TTC549 (cell line): ENCODE measurements at regions not wholly inside any gene's neighbourhood (a gene's known extent, or its start where the extent isn't known, plus 50 kb on each side); places are given as distances from the start of the nearest gene placed in this dataset.

ENCODE experiments used
- FAIRE-seq: peaks from 2 replicates; lab custom pipeline; 2012; peaks lifted over from hg19 to GRCh38; lab: Jason Lieb, UNC

GRCh38 chr7:109950821-109951564 is 1139.9 kb upstream of the LRRN3 start:
- FAIRE-seq: no peak

- FAIRE-seq: no peak
Measured at GRCh38 chr7:109951565-109951928, 1139.4 kb upstream of the LRRN3 start.

- FAIRE-seq: no peak
Measured at GRCh38 chr7:109955986-109956385, 1134.9 kb upstream of the LRRN3 start.

- no peak for FAIRE-seq
Measured at GRCh38 chr7:109956916-109957315, 1134.0 kb upstream of the LRRN3 start.

GRCh38 chr7:109963741-109964140 is 1127.2 kb upstream of the LRRN3 start:
- no peak for FAIRE-seq

- no peak for FAIRE-seq
Measured at GRCh38 chr7:109964780-109965179, 1126.1 kb upstream of the LRRN3 start.

GRCh38 chr7:109967406-109967805 is 1123.5 kb upstream of the LRRN3 start:
- no peak for FAIRE-seq

- FAIRE-seq: no peak
Measured at GRCh38 chr7:109983618-109984017, 1107.3 kb upstream of the LRRN3 start.

GRCh38 chr7:109984729-109985128 is 1106.2 kb upstream of the LRRN3 start:
- FAIRE-seq: no peak

GRCh38 chr7:109986701-109987100 is 1104.2 kb upstream of the LRRN3 start:
- FAIRE-seq: no peak

GRCh38 chr7:109996411-109996810 is 1094.5 kb upstream of the LRRN3 start:
- FAIRE-seq: no peak

- FAIRE-seq: no peak
Measured at GRCh38 chr7:109996927-109997326, 1094.0 kb upstream of the LRRN3 start.

- no peak for FAIRE-seq
Measured at GRCh38 chr7:109997837-109998236, 1093.1 kb upstream of the LRRN3 start.

- no peak for FAIRE-seq
Measured at GRCh38 chr7:110001254-110001938, 1089.5 kb upstream of the LRRN3 start.

- FAIRE-seq: no peak
Measured at GRCh38 chr7:110003827-110004226, 1087.1 kb upstream of the LRRN3 start.

- FAIRE-seq: no peak
Measured at GRCh38 chr7:110007320-110008063, 1083.4 kb upstream of the LRRN3 start.

- no peak for FAIRE-seq
Measured at GRCh38 chr7:110010359-110010758, 1080.6 kb upstream of the LRRN3 start.

- no peak for FAIRE-seq
Measured at GRCh38 chr7:110017405-110017804, 1073.5 kb upstream of the LRRN3 start.

- FAIRE-seq: no peak
Measured at GRCh38 chr7:110027385-110027784, 1063.5 kb upstream of the LRRN3 start.

- FAIRE-seq: no peak
Measured at GRCh38 chr7:110043519-110043918, 1047.4 kb upstream of the LRRN3 start.

GRCh38 chr7:110050785-110051184 is 1040.1 kb upstream of the LRRN3 start:
- no peak for FAIRE-seq

GRCh38 chr7:110051372-110051771 is 1039.6 kb upstream of the LRRN3 start:
- no peak for FAIRE-seq

- no peak for FAIRE-seq
Measured at GRCh38 chr7:110056331-110056730, 1034.6 kb upstream of the LRRN3 start.
